ENCODE measurements at regions not wholly inside any gene's neighbourhood (a gene's known extent, or its start where the extent isn't known, plus 50 kb on each side); places are given as distances from the start of the nearest gene placed in this dataset.

DNA sequence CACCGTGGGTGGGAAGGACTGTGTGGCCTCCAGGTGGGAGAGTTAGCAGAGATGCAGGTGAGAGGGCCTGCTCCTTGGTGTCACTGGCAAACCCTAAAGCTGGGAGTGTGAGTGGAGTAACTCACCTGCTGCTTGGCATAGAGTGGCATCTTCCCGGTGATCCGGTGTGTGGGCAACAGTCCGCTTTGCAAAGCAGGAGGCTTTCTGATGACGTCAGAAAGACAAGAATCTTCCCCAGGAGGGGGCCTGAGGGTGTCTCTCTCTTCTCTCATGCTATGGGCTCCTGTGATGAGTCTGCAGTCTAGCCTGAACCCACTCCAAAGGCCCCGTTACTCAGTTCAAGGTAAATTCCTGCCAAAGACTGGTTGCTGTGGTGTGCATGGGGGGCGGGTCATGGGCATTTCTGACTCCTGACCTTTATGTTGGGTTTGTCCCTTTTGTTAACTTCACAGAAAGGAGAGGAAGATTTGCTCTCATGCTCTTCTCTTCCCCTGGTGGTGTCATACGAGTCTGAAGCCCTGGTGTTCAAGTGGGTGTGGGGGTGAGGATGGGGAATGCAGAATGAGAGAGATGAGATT lies 187.9 kb downstream of the GATA3 start:
- DNase-seq, result no peak
- no peak for ATAC-seq
- Histone ChIP-seq H3K9me3 (no peaks in the 10 kb centered on the region), H3K4me3 (no peak overlapping the region), H3K36me3 (ENCODE audit: low read depth) (no peaks in the 10 kb centered on the region), H3K4me1 (ENCODE audit: low read depth) (no peaks in the 10 kb centered on the region)
- intact Hi-C loops (cut with DNase I, micrococcal nuclease), result no loop called here
- TF ChIP-seq, protein P1, sequence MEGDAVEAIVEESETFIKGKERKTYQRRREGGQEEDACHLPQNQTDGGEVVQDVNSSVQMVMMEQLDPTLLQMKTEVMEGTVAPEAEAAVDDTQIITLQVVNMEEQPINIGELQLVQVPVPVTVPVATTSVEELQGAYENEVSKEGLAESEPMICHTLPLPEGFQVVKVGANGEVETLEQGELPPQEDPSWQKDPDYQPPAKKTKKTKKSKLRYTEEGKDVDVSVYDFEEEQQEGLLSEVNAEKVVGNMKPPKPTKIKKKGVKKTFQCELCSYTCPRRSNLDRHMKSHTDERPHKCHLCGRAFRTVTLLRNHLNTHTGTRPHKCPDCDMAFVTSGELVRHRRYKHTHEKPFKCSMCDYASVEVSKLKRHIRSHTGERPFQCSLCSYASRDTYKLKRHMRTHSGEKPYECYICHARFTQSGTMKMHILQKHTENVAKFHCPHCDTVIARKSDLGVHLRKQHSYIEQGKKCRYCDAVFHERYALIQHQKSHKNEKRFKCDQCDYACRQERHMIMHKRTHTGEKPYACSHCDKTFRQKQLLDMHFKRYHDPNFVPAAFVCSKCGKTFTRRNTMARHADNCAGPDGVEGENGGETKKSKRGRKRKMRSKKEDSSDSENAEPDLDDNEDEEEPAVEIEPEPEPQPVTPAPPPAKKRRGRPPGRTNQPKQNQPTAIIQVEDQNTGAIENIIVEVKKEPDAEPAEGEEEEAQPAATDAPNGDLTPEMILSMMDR (IDR thresholded peaks at IDR 0.05), result no peak

DNA sequence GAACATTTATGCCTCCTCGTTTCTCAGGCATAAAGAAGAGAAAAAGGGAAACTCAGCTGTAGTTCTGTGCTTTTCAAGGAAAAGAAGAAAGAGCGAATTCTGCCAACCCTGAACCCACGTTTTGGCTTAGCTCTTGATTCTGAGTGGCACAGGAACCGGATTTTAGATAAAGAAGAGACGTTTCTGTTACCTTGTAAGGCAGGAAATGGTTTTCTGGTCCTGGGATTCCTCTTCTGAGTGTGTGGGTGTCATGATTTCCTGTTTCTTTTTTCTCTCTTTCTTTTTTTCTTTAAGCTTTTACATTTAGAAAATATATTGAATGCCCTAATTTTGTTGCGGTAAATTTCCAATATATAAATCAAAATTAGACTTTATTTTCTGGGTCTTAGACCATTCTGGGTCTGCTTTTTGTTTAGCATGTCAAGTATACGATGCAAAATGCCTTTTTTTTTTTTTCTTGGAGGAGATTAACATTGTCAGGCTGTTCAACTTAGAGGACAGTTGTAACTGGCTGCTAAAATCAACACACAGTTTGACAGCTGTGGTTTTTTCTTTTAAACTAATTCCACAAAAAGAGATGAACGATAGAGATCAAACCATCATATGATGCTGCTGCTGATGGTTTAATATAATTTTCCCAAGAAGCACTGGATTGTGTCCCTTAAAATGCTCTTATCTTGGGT lies 190.8 kb downstream of the GATA3 start:
- H3K9me3 ChIP-seq, result no peaks in the 10 kb centered on the region
- no peak overlapping the region for H3K4me3 ChIP-seq
- H3K4me1 ChIP-seq (ENCODE audit: low read depth), result no peaks in the 10 kb centered on the region
- H3K36me3 ChIP-seq (ENCODE audit: low read depth), result no peaks in the 10 kb centered on the region
- ATAC-seq, result peak; percentile 36
- TF ChIP-seq, protein P1 (IDR thresholded peaks at IDR 0.05), result no peak
- intact Hi-C loops (cut with DNase I, micrococcal nuclease), result no loop called here
- no peak for DNase-seq

DNA sequence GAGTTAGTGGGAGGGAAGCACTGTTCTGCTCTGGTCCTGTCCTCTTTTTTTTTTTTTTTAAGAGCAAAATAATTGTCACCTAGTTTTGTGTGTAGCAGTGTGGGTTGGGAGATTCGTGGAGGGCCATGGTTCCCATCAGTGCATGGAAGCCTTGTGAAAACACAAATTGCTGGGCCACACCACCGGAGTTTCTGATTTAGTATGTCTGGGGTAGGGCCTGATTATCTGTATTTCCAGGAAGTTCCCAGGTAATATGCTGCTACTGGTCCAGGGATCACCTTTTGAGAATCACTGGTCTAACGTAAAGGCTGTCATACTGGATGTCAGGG lies 191.3 kb downstream of the GATA3 start:
- Histone ChIP-seq H3K36me3 (ENCODE audit: low read depth) (no peaks in the 10 kb centered on the region), H3K9me3 (no peaks in the 10 kb centered on the region), H3K4me3 (no peak overlapping the region), H3K4me1 (ENCODE audit: low read depth) (no peaks in the 10 kb centered on the region)
- TF ChIP-seq, protein P1 (IDR thresholded peaks at IDR 0.05), result no peak
- ATAC-seq, result no peak
- DNase-seq, result no peak
- intact Hi-C loops (cut with DNase I, micrococcal nuclease), result no loop called here

DNA sequence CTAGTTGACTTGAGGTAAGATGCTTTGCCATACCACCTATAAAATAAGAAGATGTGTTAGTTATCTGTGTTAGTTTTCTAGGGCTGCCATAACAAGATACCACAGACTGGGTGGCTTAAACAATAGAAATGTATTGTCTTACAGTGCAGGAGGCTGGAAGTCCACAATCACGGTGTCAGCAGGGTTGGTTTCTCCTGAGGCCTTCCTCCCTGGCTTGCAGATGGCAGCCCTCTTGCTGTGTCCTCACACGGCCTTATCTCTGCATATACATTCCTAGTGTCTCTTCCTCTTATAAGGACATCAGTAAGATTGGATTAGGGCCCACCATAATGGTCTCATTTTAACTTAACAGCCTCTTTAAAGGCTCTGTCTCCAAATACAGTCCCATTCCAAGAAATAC lies 192.1 kb downstream of the GATA3 start:
- intact Hi-C loops (cut with DNase I, micrococcal nuclease), result no loop called here
- no peak overlapping the region for H3K4me3 ChIP-seq
- H3K36me3 ChIP-seq (ENCODE audit: low read depth), result no peaks in the 10 kb centered on the region
- H3K9me3 ChIP-seq, result no peaks in the 10 kb centered on the region
- DNase-seq (no peak), ATAC-seq (no peak)
- TF ChIP-seq, protein P1 (IDR thresholded peaks at IDR 0.05), result no peak
- H3K4me1 ChIP-seq (ENCODE audit: low read depth), result no peaks in the 10 kb centered on the region

DNA sequence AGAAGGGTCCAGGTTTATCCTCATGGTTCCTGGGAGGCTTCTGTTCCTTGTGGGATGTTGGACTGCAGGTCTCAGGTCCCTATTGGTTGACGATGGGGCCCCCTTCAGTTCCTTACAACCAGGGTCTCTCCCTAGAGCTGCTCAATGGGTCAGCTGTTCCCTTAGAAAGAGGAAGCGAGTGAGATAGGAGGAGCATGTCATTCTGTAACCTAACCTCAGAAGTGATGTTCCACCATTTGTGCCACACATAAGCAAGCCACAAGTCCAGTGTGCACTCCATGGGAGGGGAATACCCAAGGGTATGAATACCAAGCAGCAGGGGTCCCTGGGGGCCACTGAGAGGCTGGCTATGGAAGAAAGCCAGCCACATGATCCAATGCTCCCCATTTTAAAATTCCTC lies 192.7 kb downstream of the GATA3 start:
- intact Hi-C loops (cut with DNase I, micrococcal nuclease), result no loop called here
- H3K4me1 ChIP-seq (ENCODE audit: low read depth), result no peaks in the 10 kb centered on the region
- no peak for DNase-seq
- ATAC-seq, result no peak
- TF ChIP-seq, protein P1 (IDR thresholded peaks at IDR 0.05), result no peak
- no peaks in the 10 kb centered on the region for H3K36me3 ChIP-seq (ENCODE audit: low read depth)
- no peak overlapping the region for H3K4me3 ChIP-seq
- no peaks in the 10 kb centered on the region for H3K9me3 ChIP-seq

All from mucosa of descending colon (tissue), 3 donors.